Jurkat, Clone E6-1 (cell line): ENCODE measurements at regions not wholly inside any gene's neighbourhood (a gene's known extent, or its start where the extent isn't known, plus 50 kb on each side); places are given as distances from the start of the nearest gene placed in this dataset.

Experiments
- DNase-seq: peaks from one replicate; pipeline ENCODE4 v3.0.0-alpha.2; 2011; ENCODE audit warnings: low read depth, low spot score
- H3K4me3 ChIP-seq: 2 replicates; pipeline ENCODE4 v1.5.1; 2011; ENCODE audit warnings: mild to moderate bottlenecking, low read length, control low read depth, moderate library complexity

DNA sequence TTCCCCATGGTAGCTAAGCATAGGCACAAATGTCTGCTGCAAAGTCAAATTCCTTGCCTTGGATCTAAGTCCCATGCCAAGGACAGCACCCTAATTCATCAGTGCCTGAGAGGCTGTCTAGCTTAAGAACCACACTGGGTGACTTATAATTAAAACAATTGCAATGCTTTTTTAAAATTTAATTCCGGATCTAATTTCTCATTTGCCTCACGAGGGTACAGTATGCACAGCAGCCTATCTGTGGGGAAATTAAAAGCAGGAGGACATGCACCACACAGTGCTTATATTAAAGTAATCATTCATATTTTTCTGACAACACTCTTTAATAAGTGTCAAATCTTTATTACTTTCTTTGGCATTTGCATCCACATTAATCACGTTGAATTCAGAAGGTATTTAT, 378.8 kb downstream of the GPAM start:
- DNase-seq: no peak
- no peak overlapping the region for H3K4me3 ChIP-seq

DNA sequence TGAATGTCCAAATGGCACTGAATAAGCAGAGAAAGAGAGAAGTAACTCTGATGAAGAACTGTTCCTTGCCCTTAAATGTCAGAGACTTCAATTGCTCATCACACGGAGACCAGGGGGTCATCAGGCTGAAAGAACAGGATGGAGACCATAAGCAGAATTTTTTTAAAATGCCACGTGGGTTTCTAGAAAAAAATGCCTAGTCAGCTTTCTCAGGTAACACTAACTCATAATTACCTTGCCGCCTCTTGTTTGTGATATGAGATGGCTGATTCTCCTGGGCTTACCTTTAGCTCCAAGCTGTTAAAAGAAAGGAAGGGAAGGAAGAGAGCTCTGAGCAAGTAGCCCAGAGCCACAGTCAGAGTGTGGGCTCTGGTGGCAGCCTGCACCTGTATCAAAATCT, 372.0 kb downstream of the GPAM start:
- no peak for DNase-seq
- no peak overlapping the region for H3K4me3 ChIP-seq

DNA sequence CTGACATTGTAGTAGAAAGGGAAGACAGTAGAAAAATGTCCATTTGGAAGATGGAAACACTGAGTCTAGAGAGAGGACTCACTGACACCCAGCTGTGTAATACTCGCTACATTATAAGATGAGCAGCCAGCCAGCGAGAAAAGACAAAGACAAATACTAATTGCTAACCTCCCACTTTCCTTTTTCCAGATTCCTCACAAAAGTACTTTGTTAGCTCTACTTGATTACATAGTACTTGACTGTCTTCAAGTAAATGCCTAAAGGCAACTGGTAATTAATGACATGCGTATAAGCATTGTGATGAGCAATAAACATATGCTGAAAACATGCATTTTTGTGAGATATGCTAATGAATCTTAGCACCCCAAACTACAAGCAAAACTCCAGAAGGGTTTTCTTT, 363.1 kb downstream of the GPAM start:
- DNase-seq: no peak
- no peak overlapping the region for H3K4me3 ChIP-seq

DNA sequence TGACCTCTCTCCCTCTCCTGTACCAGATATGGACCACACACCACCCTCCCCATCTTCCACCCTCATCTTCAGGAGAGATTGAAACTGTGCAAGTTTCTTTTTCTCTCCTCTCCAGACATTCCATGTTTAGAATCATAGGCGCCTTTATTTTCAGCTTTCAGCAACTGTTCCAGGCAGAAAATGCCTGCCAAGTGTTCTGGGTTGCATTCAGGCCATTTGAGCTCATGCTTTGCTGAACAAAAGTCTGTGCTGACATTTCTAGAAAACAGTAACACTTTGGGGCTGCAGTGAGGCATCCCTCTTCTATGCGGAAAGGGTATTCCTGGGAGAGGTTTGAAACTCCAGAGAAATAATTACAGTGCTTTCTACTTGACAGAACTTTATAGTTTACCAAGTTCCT, 361.7 kb downstream of the GPAM start:
- H3K4me3 ChIP-seq: no peak overlapping the region
- no peak for DNase-seq

DNA sequence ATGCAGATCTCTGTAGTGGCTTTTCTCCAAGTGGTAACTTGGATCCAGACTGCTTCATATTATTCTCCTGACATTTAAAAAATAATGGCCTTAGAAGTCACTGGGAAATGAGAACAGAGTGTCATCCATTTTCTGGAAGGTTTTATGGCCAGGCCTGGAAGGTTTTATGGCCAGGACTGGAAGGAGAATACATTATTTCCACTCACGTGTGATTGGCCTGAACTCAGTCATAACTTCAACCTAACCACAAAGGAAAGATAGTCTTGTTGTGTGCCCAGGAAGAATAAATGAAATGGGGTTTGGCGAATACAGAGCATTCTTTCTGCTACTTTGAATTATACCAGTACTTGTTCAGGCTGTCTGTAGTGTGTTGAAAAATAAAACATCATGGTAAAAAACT, 360.9 kb downstream of the GPAM start:
- no peak overlapping the region for H3K4me3 ChIP-seq
- no peak for DNase-seq

DNA sequence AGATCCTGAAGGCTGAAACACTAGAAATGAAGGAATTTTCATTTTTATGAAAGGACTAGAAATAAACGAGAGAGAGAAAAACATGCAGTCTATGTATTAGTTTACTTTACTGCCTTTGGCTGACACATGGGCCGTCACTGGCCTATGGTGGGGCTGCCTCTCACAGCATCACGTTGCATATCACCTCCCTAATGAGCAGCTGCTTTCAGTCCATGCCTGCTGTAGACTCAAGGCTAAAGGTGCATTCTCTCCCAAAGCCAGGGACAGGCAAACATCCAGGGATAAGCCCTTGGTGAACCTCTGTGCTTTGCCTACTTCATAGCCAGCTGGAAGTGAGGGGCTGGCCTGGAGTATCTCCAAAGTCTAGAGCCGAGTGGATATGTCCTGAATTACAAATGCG, 359.4 kb downstream of the GPAM start:
- no peak overlapping the region for H3K4me3 ChIP-seq
- no peak for DNase-seq

DNA sequence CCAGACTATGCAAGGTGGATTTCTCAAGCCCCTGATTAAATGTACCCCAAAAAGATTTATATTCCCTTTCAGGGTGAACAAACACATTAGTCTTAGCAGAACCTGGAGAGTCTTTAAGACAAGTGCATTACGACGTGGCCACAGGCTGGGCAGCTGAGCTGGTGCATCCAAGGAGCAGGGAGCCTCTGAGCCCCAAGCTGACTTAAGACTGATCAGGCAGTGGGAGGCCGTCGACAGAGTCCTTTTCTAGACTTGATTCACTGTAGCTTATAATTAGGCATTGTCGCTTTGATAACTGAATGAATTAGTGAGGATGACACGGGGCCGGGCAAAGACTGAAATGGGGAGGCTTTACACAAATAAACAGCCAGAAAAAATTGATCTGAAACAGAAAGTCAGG, 353.2 kb downstream of the GPAM start:
- no peak overlapping the region for H3K4me3 ChIP-seq
- no peak for DNase-seq

DNA sequence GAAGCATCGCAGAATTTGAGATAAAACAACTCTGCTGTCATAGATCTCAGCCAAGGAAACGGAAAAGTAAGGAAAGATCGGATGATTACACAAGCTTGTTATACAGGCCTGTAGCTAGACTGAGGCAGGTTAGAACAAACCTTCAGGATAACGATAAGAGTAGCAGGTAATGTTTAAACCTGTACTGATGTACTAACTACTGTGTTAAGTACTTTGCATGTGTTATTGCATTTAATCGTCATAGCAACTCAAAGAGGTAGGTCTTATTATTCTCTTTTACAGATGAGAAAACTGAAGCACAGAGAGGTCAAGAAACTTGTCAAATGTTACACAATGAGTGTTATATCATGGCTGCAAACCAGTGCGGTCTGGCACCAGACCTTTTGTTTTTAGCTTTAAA, 352.5 kb downstream of the GPAM start:
- DNase-seq: no peak

DNA sequence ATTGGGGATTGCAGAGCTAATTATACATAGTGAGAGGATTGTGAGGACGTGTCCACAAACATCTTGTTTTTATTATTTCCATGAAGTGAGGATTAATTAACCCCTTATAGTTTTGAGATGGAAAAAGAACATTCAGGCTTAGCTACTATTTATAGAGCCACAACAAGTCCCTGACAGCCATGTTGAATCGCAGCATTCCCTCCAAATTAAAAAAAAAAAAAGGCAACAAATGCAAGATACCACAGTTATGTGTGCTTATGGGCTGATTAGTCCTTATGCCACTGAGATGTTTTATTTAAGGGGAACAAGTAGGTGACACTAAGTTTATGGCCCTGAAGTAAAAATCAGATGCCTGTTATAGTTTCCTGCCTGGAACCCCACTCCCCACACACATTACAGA, 350.3 kb downstream of the GPAM start:
- no peak overlapping the region for H3K4me3 ChIP-seq
- DNase-seq: no peak

More for the DNA sequence above, 352.5 kb downstream of the GPAM start:
- no peak overlapping the region for H3K4me3 ChIP-seq

DNA sequence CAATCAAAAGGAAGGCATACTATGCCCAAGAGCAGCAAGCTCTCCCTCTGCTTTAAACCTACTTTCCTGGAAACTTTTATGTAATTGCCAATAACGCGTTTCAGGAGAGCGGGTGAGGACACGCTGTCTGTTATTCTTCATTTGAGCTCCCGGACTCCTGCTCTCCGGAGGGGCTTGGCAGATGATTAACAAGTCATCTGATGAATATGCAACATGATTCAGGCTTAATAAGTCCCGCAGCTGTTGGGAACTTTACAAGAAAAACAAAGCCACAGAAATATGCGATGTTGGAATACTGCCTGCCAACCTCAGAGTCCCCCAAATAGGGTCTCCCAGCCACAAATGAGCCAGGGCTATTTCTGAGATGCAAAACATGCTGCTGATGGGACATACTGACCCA, 348.0 kb downstream of the GPAM start:
- no peak overlapping the region for H3K4me3 ChIP-seq
- no peak for DNase-seq

DNA sequence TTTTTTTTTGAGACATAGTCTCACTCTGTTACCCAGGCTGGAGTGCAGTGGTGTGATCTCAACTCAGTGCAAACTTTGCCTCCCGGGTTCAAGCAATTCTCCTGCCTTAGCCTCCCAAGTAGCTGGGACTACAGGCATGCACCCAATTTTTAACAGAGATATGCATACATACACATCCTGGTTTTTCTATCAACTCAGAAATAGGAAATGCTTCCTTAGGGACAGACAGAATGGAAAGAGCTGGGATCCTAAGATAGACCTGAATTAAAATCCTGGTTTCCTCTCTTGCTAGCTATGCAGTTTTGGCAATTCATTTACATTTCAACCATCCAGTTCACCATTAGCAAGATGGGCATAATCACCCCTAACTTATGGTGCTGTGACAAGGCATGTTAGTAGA, 347.5 kb downstream of the GPAM start:
- DNase-seq: no peak
- no peak overlapping the region for H3K4me3 ChIP-seq

DNA sequence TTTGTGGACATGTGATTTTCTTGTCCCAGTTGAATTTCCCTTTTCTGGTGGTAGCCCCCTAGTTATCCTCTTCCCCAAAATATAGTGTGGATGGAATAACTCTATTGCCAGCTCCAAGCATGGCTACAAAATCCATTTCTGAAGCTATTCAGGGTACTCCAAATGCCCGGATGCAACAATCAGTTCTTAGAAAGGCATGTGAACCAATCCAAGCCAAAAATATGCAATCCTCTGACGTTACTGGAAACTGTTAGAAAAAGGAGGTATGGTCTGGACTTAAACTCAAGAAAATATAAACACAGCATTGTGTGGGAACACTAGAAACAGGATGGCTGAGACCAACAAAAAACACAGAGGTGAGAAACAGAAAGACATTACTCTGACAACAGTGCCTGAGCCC, 347.0 kb downstream of the GPAM start:
- no peak for DNase-seq
- no peak overlapping the region for H3K4me3 ChIP-seq

DNA sequence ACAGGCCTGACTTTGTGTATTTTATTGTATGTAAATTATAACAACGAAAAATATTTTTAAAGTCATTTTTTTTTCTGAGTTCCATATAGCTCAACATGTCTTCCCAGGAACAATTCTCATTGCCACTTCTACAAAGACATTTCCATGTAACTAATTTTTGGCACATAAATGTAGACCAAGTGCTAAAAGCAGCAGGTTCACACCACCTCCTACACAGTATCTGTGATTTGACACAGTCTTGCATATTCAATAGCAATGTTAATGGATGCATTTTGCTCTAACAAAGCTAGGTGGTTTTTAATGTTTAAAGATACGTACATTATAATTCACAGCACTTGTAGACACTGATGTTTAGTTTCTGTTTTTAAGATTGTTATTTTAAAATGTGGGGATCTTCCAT, 346.5 kb downstream of the GPAM start:
- DNase-seq: no peak
- H3K4me3 ChIP-seq: no peak overlapping the region

DNA sequence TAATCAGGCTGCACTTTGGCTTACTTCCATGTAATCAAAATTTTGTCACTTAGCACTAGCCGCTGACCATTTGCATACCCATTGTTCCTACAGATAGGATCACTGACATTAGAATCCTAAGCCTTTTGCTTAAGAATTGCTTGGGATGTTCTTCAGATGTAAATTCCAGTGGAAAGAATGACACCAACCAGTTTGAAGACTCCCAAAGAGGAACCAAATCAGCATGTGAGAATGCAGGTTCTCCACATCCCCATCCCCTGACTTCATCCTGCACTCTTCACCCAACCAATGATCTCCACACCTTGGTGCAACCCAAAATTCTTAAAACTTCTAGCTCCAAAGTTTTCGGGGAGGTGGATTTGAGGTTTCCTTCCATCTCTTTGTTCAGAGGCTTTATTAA, 345.6 kb downstream of the GPAM start:
- DNase-seq: no peak
- no peak overlapping the region for H3K4me3 ChIP-seq

DNA sequence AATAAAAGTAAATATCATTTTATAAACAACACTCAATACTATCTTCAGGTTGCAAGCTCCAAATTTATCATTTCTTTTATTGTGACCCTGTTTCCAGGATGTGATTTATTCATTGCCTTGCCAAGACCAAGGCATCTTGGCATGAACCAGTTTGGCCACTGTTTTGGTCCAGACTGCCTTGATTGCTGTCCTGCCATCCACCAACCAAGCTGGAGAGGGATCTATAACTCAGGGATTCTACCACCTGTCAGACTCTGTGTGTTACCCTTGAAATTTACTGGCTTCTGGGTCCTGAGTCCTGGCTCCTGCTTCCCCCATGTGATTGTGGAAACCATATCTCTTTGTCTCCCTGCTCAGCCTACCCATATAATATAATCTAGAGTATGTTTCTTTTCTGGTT, 343.0 kb downstream of the GPAM start:
- DNase-seq: no peak

DNA sequence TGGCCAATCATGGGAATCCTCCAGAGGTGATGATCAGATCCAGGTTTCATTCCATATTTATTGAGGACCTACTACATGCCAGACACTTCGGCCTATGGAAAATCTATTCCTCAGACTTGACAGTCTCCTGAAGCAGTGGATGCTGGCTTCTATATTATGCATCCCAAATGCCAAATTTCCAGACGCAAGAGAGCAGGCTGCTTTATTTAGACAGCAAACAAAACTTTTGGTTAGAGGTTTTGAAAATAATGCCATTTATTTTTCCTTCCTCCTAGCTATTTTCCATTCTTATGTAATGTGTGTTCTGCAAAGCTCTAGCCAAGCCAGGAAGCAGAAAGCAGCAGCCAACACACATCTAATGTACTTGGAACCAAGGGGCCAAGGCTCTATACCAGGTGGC, 330.8 kb downstream of the GPAM start:
- H3K4me3 ChIP-seq: no peak overlapping the region
- DNase-seq: no peak

More for the DNA sequence above, 343.0 kb downstream of the GPAM start:
- H3K4me3 ChIP-seq: no peak overlapping the region

DNA sequence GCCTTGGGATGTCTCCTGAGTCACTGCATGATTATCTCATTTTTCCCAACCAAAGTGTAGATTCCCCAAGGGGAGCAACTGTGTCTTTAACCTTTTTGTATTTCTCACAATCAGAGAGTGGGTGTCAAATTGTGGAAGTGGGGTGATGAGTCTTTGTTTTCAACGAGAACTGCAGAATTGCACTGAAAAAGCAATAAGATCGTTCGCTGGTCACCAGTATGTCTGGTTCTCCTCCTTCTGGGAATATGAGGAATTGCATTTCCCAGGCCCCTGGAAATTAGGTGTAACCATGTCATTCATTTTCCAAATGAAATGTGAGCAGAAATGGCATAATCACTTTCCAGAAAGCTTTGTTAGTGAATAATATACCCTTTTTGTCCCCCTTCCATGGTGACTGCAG, 326.9 kb downstream of the GPAM start:
- no peak for DNase-seq

DNA sequence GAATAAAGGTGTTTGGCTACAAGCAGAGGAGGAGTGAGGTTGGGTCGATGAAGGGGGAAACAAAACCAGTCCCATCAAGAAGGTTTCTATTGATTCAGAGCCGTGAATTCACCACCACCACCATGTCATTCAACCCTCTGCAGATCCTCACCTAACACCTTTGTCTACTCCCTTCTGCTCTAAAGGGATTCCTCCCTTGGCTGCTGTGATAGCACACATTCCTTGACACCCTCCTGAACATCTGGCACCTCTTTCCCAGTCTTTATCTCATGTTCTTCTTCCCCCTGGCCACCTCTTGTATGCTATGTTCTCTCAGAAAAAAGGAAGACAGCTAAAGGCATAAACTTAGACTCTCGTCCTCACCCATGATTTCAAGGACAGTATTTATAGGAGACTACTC, 318.0 kb downstream of the GPAM start:
- H3K4me3 ChIP-seq: no peak overlapping the region
- no peak for DNase-seq

More for the DNA sequence above, 326.9 kb downstream of the GPAM start:
- H3K4me3 ChIP-seq: no peak overlapping the region

DNA sequence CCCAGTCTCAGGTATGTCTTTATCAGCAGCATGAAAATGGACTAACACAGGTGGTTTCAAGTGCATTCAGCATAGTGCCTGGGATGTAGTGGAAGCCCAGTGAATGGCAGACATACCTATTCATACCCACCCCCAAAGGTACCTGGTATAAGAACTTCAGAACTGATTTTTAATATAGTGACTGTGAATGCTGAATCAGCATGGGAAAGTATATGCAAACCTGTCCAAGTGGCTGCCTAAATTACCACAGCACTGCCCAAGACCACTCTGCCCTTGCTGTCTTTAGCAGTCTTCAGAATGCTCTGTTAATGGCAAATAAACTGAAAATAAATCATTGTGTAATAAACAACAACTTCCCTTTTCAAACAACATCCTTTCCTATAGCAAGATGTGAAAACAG, 312.1 kb downstream of the GPAM start:
- H3K4me3 ChIP-seq: no peak overlapping the region
- DNase-seq: no peak

DNA sequence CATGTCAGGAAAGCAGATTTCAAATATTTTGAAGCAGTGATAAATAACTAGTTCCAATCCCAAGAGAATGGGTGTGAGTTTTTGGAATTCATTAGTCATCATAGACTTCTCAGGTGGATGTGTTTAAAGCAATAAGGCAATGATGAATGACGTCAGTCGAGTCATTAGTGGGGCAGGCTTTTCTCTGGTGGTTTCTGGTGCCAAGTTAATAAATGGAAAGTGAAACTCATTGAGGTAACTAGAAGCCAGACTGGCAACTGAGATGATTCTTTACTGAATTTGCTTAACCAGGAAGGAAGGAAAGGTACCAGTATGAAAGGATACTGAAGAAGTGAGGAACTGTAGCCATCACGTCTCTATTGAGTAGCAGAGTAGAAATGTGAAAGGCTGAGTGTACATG, 311.0 kb downstream of the GPAM start:
- H3K4me3 ChIP-seq: no peak overlapping the region
- DNase-seq: no peak

DNA sequence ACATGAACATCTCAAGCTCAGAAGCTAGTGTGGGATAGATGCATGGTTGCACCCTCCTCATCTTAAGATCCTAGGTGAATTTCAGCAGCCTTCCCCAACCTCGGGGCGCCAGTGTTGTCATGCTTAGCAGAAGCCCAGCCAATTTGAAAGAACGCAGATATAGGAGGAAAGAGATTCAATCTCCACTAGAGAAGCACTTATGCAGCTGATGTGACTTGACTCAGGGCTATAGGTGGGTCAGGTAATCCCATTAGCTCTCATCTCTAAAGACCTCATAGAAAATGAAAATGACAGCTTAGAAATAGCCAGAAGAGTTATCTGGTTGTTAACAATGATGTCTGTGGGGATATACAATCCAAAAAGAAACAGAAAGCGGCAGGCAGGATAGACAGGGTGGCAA, 310.5 kb downstream of the GPAM start:
- no peak for DNase-seq
- no peak overlapping the region for H3K4me3 ChIP-seq

DNA sequence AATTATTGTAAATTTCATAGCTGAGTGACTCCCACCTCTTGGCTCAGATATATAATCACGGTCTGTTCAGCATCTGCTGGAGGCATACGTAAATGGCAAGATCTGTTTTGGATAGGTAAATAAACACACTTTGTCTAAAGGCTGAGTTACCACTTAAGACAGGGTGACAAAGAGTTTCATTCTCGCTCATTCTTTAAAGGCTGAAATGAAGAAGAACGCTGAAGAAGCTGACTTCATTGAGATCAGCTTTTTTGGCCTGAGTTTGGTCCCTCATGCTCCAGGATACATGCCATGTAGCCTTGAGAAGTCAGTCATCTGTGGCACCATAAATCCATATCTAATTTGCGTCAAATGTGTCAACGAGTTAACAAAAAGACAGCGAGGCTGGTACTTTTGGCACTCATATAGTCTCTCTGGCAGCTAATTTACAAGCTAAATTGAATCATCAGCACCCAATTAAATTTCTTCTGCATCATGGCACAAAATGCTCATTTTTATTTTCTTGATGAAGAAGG, 309.9 kb downstream of the GPAM start:
- H3K4me3 ChIP-seq: no peak overlapping the region
- no peak for DNase-seq
